HG02938 (cell line): ENCODE measurements at regions not wholly inside any gene's neighbourhood (a gene's known extent, or its start where the extent isn't known, plus 50 kb on each side); places are given as distances from the start of the nearest gene placed in this dataset.
"Not testable (repeated sequence)": the region's sequence is repeated elsewhere in the genome, so short reads cannot be mapped to it uniquely, and the experiment has no call there.

Experiments used
- ATAC-seq: cut with Tn5 transposase; IDR thresholded peaks from one replicate; pipeline ENCODE4 v1.9.1; 2021; ENCODE audit warnings: mild to moderate bottlenecking, moderate library complexity; ENCODE audit not compliant: unreplicated experiment

DNA sequence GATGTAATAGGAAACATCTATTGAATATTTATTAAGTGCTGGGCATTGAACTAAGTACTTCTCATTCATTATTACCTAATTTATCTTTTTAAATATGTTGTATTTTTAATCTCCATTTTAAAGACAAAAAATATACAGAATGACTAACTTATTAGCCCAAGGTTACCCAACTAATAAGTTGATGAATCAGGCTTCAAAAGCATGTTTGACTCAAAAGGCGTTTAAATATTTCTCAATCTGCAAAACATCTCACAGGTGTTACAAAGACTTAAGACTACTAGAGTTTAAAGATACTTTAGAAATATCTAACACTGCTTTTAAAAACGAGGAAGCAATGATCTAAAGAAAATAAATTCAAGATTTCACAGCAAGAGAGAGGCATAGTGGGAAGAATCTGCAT lies 457.4 kb upstream of the DCN start:
- ATAC-seq, result no peak

DNA sequence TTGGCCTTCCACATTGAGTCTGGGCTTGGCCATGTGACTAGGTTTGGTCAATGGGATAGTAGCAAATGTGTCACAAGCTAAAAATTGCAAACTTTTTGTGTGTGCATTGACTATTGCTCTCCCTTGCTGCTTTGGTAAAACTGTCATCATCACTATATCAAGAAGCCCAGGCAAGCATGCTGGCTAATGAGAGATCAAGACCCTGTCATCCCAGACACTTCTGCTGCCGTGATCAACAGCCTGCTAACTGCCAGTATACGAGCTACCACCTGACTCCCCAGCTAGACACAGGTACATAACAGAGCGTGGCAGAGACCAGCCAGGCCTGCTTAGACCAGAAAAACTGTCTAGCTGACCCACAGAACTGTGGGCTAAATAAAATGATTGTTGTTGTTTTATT lies 456.7 kb upstream of the DCN start:
- no peak for ATAC-seq

DNA sequence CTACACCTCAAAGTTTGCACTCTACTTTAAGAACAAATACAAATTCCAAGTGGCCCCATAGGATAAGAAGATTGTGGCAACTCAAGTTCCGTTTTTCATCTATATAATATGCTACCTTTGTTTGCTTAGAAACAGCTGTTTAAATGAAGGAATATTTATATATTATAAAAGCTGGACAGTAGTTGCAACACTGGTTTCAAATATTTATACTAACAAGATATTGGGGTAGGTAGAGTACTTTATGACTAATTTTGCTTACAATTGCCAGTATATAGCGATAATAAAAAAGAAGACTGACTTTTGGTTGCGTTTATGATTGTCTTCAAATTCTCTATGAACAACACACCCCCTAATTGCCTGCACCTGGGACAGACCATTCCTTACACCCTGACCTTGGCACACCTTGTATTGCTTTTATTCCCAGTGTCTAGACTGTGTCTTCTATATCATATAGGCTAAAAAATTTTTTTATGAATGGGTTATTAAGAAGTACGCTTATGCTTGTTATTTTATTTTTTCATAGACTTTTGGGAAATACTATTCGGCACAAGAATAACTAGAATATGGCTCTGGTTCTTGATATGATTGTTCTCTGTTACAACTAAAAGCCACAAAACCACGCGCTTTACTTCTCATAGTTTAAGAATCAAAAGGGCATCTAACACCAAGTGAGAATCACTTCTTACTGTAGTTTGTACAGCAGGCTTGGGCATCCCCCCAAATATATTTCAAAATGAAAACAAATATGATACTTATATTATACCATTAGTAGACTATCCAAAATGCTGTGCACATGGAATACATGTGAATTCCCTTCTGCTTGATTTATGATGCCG lies 455.4 kb upstream of the DCN start:
- no peak for ATAC-seq

DNA sequence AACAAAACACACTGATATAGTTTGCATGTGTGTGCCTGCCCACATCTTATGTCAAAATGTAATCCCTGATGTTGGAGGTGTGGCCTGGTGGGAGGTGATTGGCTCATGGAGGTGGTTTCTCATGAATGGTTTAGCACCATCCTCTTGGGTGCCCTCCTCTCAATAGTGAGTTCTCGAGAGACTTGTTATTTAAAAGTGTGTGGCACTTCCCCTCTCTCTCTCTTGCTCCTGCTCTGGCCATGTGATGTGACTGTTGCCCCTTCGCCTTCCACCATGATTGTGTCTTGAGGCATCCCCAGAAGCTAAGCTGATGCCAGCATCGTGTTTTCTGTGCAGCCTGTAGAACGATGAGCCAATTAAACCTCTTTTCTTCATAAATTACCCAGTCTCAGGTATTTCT lies 454.1 kb upstream of the DCN start:
- no peak for ATAC-seq

DNA sequence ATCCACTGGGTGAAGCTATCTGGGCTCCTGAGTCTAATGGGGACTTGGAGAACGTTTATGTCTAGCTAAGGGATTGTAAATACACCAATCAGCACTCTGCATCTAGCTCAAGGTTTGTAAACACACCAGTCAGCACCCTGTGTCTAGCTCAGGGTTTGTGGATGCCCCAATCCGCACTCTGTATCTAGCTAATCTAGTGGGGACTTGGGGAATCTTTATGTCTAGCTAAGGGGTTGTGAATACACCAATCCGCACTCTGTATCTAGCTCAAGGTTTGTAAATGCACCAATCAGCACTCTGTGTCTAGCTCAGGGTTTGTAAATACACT lies 451.7 kb upstream of the DCN start:
- not testable (repeated sequence) for ATAC-seq

DNA sequence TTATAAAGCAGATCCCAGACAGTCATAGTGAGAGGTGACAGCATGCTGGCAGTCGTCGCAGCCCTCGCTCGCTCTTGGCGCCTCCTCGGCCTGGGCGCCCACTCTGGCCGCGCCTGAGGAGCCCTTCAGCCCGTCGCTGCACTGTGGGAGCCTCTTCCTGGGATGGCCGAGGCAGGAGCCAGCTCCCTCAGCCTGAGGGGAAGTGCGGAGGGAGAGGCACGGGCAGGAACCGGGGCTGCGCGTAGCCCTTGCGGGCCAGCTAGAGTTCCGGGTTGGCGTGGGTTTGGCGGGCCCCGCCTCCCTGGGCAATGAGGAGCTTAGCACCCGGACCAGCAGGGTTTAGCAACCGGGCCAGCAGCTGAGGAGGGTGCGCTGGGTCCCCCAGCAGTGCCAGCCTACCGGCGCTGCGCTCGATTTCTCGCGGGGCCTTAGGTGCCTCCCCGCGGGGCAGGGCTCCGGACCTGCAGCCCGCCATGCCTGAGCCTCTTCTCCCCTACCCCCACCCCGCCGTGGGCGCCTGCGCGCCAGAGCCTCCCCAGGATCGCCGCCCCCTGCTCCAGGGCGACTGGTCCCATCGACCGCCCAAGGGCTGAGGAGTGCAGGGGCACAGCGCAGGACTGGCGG lies 451.2 kb upstream of the DCN start:
- ATAC-seq, result no peak

DNA sequence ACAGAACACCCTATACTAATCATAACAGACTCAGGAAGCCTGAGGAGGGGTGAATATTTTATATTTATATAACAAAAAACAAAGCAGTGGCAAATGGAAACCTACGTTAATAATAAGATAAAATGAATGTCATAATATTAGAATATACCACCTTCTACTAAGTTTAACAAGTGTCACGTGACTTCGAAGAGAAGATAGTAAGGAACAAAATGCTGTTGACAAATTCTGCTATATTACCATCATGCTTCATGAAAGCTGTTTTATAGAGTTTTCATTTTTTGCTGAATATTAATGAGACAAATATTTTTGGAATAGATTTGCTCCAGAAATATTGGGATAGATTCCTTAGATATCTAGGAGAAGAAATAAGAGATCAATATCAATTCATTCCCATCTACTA lies 450.6 kb upstream of the DCN start:
- ATAC-seq, result no peak

DNA sequence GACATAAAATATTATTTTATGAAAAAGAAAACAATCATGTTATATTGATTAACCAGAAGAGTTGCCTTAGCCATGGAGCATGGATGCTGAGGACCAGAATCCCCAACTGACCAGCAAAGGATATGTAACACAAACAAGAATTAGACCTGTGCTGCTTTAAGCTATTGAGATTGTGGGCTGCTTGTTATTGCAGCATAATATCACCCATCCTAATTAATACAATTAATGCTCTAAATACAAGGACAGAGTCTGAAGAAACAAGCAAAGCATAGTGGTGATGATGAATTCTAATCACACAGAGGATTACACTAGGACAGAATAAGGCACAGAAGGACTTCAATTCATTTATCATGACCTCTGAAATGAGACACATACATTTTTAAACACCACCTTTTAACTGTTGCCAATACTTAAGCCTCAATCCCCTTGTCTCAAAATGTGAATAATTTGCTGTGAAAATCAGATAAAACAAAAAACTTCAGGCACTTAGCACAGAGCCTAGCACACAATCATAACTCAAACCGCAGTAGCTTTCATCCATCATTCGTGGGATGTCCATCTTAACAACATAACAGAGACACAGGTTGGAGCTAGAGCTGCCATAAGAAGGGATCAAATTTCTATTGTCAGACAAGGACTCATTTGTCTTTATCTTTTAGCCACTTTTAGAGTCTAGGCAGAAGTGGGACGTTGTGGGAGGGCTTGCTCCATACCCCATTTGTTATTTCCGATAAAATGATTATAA lies 449.6 kb upstream of the DCN start:
- no peak for ATAC-seq

DNA sequence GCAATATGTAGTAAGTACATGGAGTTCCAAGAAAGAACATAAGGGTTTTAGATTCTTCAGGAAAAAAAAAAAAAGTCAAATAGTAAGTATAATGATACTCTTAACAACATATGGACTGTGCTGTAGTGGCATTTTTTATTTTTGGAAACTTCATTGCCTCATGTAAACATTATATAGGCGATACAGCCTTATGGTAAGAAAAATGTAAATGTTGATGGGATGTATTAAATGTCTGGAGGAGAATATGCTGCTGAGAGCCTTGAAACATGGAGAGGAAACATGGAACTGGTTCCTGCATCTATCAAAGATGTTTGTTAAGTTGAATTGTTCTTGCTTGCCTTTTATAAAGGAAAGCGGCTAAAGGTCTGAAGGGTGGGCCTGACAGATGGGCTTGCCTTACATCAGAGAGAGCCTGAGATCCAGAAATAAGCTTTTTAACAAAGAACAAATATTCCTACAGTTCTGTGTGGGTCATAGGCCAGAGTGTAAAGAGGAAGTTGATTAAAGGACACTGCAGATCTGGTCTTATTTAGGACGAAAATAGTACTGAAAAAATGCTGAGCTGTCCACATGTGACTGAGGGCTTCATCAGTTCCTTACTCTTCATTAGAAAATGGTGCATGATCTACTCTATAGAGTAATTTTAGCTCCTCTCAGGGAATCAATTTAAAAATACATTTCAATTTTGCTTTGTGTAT lies 448.1 kb upstream of the DCN start:
- no peak for ATAC-seq

DNA sequence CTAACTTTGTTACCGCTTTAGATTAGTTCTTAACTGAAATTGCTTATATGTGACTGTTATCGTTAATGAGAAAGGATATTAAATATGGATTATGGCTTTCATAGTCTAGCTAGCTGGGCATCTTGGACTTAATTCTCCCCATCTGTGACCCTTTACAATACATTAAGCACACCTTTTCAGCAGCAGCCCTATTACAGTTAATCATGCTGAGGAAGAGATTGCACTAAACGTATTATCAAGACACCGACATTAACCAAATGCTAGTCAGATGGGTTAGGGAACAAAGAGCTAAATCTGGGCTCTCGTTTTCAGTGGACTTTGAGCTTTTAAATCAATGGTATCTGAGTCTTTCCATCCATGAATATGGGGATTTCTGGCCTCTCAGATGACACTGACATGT lies 447.5 kb upstream of the DCN start:
- no peak for ATAC-seq

DNA sequence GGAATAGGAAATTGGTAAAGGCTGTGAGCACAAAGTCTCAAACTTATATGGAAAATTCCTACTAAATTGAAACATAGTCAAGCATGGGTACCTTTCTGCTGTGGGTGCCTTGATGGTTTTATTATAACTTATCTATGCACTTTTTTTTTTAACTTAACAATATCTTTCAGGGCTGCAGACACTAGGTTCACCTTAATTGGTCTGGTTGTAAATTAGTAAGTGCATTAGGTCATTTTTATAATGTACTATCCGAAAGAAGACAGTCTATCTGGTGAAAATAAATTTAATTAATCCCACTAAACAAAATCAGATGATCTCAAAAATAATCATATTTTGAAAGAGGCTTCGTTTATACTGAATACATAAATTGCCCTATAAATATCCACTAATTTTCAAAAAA lies 446.8 kb upstream of the DCN start:
- ATAC-seq, result no peak

DNA sequence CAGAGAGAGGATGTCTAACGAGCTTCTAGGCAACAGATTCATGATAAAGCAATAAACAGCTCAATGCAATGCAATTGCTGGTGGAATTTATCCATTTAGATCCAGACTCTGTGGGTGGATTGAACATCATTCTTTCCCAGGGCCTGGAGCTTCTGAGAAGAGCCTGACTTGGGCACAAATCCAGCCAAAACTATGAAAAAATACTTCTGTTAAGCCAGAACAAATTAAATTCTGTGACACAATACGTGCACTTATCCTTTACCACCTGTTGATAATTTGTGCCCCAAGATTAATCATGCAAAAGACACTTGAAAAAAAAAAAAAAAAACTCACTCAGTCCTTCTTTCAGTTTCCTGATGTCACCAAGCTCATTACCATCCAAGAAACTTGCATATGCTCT lies 446.0 kb upstream of the DCN start:
- ATAC-seq, result no peak

DNA sequence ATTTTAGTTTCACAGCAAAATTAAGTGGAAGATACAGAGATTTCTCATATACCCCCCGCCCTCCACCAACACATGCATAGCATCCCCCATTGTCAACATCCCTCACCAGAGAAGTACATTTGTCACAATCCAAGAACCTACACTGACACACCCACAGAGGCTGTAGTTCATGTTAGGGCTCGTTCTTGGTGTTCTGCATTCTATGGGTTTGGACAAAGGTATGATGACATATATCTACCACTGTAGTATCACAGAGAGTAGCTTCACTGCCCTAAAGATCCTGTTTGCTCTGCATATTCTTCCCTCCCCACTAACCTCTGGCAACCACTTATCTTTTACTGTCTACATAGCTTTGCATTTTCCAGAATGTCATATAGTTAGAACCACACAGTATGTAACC lies 444.6 kb upstream of the DCN start:
- ATAC-seq, result no peak

DNA sequence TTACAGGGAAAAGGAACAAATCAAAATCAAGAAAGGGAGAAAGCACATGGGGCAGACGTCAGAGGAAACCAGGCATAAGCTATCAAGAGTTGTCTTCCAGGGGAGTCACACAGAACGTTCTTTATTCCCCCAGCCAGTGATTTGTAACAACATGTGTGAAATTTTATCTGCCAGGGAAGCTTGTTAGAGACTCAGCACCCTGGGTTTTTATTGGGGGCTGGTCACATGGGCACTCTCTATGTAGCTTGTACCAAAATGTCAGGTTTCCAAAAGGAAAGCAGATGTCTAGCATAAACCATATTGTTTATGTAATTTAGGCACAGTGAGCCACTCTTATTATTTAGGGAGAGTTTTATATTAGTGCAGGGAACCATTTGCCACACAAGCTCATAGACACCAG lies 440.4 kb upstream of the DCN start:
- ATAC-seq, result no peak

DNA sequence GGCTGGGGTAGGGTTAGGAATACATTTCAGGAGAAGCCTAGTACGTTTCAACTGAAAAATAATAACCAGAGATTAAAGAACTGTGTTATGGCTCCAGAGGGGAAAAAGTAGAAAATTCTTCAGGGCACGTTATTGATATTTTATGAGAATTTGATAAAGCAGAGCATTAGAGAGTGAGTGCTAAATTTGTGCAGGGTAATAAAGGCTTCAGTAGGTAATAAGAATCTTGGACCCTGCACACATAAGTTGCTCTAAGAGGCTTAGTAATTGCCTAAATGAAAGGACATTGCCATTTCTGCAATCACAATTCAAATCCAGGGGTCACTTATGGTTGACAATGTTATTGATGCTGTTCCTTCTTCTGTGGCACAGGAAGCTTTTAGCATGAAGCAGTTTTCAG lies 439.4 kb upstream of the DCN start:
- no peak for ATAC-seq

DNA sequence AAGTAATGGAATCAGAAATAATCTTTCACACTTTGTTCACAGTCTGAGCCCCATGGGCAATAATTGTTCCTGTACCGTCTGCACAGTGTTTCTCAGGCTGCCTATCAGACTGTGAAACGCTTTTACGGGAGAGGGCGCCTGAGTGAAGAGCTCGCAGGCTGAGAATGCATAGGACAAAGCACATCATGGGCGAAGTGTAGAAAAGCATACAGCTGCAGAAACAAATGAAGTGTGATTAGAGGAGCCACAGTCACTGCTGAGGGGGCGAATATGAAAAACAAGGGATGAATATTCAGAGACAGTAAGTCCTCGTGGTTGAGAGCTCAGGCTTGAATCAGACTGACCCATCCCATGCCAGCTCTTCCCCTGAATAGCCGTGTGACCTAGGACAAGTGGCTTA lies 438.4 kb upstream of the DCN start:
- ATAC-seq, result no peak

DNA sequence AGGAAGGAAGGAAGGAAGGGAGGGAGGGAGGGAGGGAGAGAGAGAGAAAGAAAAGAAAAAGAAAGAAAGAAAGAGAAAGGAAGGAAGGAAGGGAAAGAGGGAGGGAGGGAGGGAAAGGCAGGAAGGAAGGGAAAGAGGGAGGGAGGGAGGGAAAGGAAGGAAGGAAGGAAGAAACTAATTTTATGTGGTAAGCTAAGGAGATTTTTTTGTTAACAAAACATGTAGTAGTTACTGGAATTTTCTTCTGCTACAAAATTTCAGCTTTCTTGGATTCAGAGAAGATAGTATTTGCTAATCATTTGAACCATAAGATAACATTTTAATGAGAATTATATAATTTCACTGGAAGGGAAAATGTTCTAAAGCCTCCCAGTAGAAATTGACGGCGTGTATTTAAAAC lies 437.8 kb upstream of the DCN start:
- ATAC-seq, result no peak

DNA sequence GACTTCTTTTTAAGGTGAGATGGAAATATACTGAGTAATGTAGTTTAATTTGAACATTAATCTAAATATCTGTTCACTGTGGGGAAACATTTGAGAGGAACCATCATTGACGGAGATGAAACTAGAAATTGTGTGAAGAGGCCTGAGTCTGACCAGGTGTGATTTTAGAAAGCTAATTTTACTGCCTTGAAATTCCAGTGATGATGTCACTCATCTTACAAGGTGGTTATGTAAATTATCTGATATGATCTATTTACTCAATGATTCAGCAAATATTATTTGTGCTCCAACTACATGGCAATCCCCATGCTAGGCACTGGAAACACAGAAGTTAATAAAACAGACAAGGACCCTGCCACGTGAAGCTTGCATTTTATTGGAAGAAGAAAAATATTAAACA lies 435.7 kb upstream of the DCN start:
- no peak for ATAC-seq

DNA sequence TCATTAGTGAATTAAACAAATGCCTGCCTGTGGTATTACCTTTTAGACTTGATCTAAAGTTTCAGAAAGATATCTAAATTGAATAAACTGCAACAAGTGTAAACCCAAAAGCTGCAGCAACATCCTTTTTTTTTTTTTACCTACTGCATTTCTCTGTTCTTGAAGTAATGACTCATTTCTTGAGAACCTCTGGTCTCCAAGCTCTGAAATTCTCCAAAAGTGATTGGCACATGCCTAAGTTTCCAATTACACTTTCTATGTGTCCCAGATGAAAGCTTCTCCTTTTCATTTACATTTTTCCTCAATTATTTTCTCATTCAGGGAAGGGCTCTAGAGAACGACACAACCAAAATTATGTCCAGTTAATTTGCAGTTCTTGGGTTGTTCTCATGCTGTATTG lies 435.2 kb upstream of the DCN start:
- ATAC-seq, result no peak

DNA sequence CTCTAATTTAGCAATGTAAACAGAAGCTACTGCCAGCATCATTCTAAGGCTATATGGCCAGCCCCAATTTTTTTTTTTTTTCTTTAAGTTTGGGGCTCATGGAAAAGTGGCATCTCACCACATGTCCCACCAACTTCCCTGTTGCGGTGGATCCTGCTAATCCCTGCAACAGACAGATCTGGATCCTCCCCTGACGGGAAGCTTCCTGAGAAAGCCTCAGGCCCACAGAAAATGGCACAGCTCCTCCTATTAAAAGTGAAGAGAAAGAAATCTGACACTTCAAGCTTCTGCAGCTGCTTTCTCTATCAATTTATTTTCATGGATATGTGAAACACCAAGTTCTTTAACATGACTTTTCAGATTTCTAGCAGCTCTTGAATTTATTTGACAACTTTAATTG lies 433.8 kb upstream of the DCN start:
- no peak for ATAC-seq

DNA sequence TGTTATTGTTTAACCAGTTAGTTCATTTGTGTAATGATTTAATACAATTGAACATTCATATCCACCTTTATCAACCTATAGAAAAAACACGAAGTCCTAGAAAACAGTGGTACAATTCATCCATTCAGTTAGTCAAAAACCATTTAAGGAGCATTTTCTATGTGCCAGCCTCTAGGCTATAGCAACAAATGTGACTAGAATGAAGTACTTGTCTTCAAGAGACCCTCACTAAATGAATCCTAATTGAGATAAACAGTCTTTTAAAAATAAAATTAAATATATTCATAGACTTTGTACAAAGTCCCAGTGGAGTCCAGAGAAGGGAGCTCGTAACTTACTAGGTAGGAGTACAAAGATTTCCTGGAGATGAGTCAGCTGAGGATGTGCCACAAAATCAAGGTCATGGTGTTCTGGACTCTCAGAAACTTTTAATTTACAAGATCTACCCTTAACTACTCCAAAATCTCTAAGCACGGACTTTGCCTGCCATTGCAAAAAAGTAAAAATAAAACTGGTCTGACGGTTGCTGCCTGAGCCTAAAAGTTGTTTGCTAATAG lies 430.7 kb upstream of the DCN start:
- no peak for ATAC-seq
